ENCODE measurements at regions not wholly inside any gene's neighbourhood (a gene's known extent, or its start where the extent isn't known, plus 50 kb on each side); places are given as distances from the start of the nearest gene placed in this dataset.

GRCh38 chrX:140088438-140088837 is 123.1 kb upstream of the CXorf66 start:
- TF ChIP-seq CTCF (conservative IDR thresholded peaks at IDR 0.05; ENCODE audit: low read length) (no peak), EZH2phosphoT487 (IDR thresholded peaks at IDR 0.05; ENCODE audit: borderline replicate concordance) (no peak)
